GM23338 (cell line): ENCODE measurements at regions not wholly inside any gene's neighbourhood (a gene's known extent, or its start where the extent isn't known, plus 50 kb on each side); places are given as distances from the start of the nearest gene placed in this dataset.

ENCODE experiments used
- ATAC-seq: fragments of 200-7000 bp; cut with Tn5 transposase; 3 replicates; pipeline ENCODE4 v1.9.1; 2020
- DNase-seq: peaks from one replicate; pipeline ENCODE4 v3.0.0-alpha.2; 2015; ENCODE audit warnings: low spot score
- H2AFZ ChIP-seq: fragments of 200-600 bp; sonication (generic); 2 replicates; pipeline ENCODE4 v1.8.0; 2016; ENCODE audit warnings: antibody characterized with exemption, mild to moderate bottlenecking, moderate library complexity
- H3F3A ChIP-seq: fragments of 200-600 bp; sonication (generic); replicated peaks from 2 replicates; pipeline ENCODE4 v1.8.0; 2017; ENCODE audit warnings: antibody characterized with exemption, mixed run types, low read depth
- H3K27ac ChIP-seq: fragments of 200-600 bp; sonication (generic); 2 replicates; pipeline ENCODE4 v1.6.1; 2016; ENCODE audit warnings: low read depth
- H3K27me3 ChIP-seq: fragments of 200-600 bp; sonication (generic); 2 replicates; pipeline ENCODE4 v1.8.0; 2016; ENCODE audit warnings: mild to moderate bottlenecking, mixed run types, moderate library complexity; ENCODE audit not compliant: insufficient read depth
- H3K36me3 ChIP-seq: fragments of 200-600 bp; sonication (generic); 2 replicates; pipeline ENCODE4 v1.8.0; 2016; ENCODE audit warnings: mild to moderate bottlenecking; ENCODE audit not compliant: insufficient read depth
- H3K4me1 ChIP-seq: fragments of 200-600 bp; sonication (generic); 2 replicates; pipeline ENCODE4 v1.8.0; 2016; ENCODE audit warnings: mild to moderate bottlenecking, moderate library complexity; ENCODE audit not compliant: insufficient read depth
- H3K4me2 ChIP-seq: fragments of 200-600 bp; sonication (generic); 2 replicates; pipeline ENCODE4 v1.7.1; 2017; ENCODE audit warnings: mixed run types
- H3K4me3 ChIP-seq: fragments of 200-600 bp; sonication (generic); 2 replicates; pipeline ENCODE4 v1.6.1; 2016; ENCODE audit warnings: mixed run types
- H3K79me2 ChIP-seq: fragments of 200-600 bp; sonication (generic); replicated peaks from 2 replicates; pipeline ENCODE4 v1.8.0; 2017; ENCODE audit warnings: mild to moderate bottlenecking; ENCODE audit not compliant: insufficient read depth
- H3K9me2 ChIP-seq: fragments of 200-600 bp; sonication (generic); 2 replicates; pipeline ENCODE4 v1.8.0; 2017; ENCODE audit not compliant: insufficient read depth
- H4K20me1 ChIP-seq: fragments of 200-600 bp; sonication (generic); replicated peaks from 2 replicates; pipeline ENCODE4 v1.8.0; 2017; ENCODE audit warnings: mild to moderate bottlenecking; ENCODE audit not compliant: insufficient read depth
- H3K27ac Mint-ChIP-seq: 2 replicates; pipeline ENCODE4 v1.8.0; 2020; ENCODE audit warnings: inconsistent platforms, mild to moderate bottlenecking, moderate library complexity, mixed read lengths
- H3K27me3 Mint-ChIP-seq: 3 replicates; pipeline ENCODE4 v1.8.0; 2022; ENCODE audit warnings: low read depth, mild to moderate bottlenecking, moderate library complexity, mixed read lengths, inconsistent platforms; ENCODE audit not compliant: insufficient read depth, poor library complexity
- H3K36me3 Mint-ChIP-seq: 3 replicates; pipeline ENCODE4 v1.8.0; 2021; ENCODE audit warnings: low read depth, mild to moderate bottlenecking, inconsistent platforms, moderate library complexity, mixed read lengths
- H3K4me1 Mint-ChIP-seq: 3 replicates; pipeline ENCODE4 v1.8.0; 2020; ENCODE audit warnings: mild to moderate bottlenecking, inconsistent platforms, mixed read lengths
- H3K4me3 Mint-ChIP-seq: 3 replicates; pipeline ENCODE4 v1.8.0; 2021; ENCODE audit warnings: moderate library complexity, mild to moderate bottlenecking, inconsistent platforms, mixed read lengths
- H3K9me3 Mint-ChIP-seq: 3 replicates; pipeline ENCODE4 v1.8.0; 2020; ENCODE audit warnings: moderate library complexity, mild to moderate bottlenecking, inconsistent platforms, mixed read lengths
- NANOG ChIP-seq: IDR thresholded peaks from 2 replicates; pipeline ENCODE4 v1.6.1; 2016; ENCODE audit warnings: antibody characterized with exemption, borderline replicate concordance
- POLR2AphosphoS5 ChIP-seq: IDR thresholded peaks from 2 replicates; pipeline ENCODE4 v1.6.1; 2016; ENCODE audit warnings: antibody characterized with exemption, low read depth
- ZNF114 ChIP-seq: fragments of 250-450 bp; sonication (Bioruptor Pico); IDR thresholded peaks from 2 replicates; pipeline ENCODE4 v1.5.0; 2020; ENCODE audit warnings: mild to moderate bottlenecking, moderate library complexity
- ZNF331 ChIP-seq: fragments of 250-450 bp; sonication (Bioruptor Pico); IDR thresholded peaks from 2 replicates; pipeline ENCODE4 v1.5.0; 2020; ENCODE audit warnings: low read depth, mild to moderate bottlenecking, moderate library complexity
- TF ChIP-seq, protein P1 (sequence below): IDR thresholded peaks from one replicate; pipeline ENCODE4 v1.6.1; 2018; ENCODE audit warnings: antibody characterized with exemption; ENCODE audit not compliant: unreplicated experiment
- TF ChIP-seq, protein P2 (sequence below): IDR thresholded peaks from 2 replicates; pipeline ENCODE4 v1.6.1; 2016; ENCODE audit warnings: antibody characterized with exemption
- TF ChIP-seq, protein P3 (sequence below), 2 experiments: fragments of 200-600 bp in 1 of 2; sonication (generic) in 1 of 2; conservative IDR thresholded peaks; 2 replicates each; pipeline versions ENCODE4 v1.5.1 to v1.6.1; 2016 to 2017; ENCODE audit warnings: antibody characterized with exemption in 2 of 2, low read depth in 2 of 2, mild to moderate bottlenecking in 2 of 2, moderate library complexity in 1 of 2

DNA sequence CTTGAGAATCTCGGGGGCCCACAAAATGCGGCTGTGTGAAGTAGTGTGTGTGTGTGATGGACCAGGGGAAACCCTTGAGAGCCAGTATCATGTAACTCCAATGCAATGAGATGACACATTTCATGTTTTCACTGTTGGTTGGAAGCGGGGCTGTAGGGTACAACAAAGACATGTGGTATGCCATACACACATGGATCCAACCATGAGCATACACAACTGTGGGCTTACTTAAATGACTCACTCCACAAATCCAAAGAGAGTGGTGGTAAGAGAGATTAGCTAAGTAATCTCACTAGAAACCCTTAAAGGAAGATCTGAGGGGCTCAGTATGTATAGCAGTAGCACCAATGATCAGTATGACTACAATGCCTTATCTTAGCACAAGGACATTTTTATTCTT lies 225.7 kb downstream of the SIPA1L2 start (continued):
- TF ChIP-seq, protein P1, sequence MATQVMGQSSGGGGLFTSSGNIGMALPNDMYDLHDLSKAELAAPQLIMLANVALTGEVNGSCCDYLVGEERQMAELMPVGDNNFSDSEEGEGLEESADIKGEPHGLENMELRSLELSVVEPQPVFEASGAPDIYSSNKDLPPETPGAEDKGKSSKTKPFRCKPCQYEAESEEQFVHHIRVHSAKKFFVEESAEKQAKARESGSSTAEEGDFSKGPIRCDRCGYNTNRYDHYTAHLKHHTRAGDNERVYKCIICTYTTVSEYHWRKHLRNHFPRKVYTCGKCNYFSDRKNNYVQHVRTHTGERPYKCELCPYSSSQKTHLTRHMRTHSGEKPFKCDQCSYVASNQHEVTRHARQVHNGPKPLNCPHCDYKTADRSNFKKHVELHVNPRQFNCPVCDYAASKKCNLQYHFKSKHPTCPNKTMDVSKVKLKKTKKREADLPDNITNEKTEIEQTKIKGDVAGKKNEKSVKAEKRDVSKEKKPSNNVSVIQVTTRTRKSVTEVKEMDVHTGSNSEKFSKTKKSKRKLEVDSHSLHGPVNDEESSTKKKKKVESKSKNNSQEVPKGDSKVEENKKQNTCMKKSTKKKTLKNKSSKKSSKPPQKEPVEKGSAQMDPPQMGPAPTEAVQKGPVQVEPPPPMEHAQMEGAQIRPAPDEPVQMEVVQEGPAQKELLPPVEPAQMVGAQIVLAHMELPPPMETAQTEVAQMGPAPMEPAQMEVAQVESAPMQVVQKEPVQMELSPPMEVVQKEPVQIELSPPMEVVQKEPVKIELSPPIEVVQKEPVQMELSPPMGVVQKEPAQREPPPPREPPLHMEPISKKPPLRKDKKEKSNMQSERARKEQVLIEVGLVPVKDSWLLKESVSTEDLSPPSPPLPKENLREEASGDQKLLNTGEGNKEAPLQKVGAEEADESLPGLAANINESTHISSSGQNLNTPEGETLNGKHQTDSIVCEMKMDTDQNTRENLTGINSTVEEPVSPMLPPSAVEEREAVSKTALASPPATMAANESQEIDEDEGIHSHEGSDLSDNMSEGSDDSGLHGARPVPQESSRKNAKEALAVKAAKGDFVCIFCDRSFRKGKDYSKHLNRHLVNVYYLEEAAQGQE: no peak
- TF ChIP-seq ZNF331 (CRISPR knock-in tag): no peak

DNA sequence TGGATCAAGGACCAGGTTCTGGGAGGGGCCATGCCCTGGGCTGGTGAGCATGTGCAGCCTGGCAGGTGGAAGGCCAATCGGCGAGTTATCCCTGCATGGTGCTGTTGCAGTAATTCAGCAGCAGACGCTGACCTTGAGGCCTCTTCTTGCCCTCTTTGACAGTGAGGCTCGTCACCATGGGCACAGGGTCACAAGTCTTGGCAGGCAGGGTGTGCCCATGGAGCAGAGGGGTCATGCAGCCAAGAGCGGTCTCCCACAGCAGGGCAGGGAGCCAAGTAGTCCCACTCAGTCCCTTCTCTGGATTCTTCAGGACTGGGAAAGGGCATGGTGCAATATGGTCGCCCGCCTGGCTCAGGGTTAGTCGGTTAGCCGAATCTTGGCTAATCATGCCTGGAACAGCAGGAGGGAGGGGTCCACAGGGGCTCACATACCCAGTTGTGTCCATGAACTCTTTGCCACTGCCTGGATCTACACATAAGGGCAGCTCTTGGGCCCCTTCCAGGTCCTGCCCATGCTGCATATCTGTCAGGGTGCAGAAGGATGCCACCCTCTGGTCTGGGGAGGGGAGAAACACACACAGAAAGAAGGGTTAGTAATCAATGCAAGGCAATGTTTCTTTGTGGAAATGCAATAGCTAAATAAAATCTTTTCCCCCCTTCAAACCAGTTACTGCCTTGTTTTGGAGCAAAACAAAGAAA lies 226.8 kb downstream of the SIPA1L2 start:
- Histone ChIP-seq H3F3A (no peaks in the 10 kb centered on the region), H3K4me1 (no peaks in the 10 kb centered on the region), H3K4me2 (no peak overlapping the region), H3K27ac (no peak overlapping the region), H3K36me3 (no peaks in the 10 kb centered on the region), H3K9me2 (0 out of 2 replicates have a peak, but pooled peaks cover 13% of the 10 kb centered on the region), H4K20me1 (no peaks in the 10 kb centered on the region), H3K27me3 (no peaks in the 10 kb centered on the region), H2AFZ (no peak overlapping the region), H3K79me2 (no peaks in the 10 kb centered on the region), H3K4me3 (no peak overlapping the region)
- TF ChIP-seq, protein P2, sequence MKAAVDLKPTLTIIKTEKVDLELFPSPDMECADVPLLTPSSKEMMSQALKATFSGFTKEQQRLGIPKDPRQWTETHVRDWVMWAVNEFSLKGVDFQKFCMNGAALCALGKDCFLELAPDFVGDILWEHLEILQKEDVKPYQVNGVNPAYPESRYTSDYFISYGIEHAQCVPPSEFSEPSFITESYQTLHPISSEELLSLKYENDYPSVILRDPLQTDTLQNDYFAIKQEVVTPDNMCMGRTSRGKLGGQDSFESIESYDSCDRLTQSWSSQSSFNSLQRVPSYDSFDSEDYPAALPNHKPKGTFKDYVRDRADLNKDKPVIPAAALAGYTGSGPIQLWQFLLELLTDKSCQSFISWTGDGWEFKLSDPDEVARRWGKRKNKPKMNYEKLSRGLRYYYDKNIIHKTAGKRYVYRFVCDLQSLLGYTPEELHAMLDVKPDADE: no peak
- TF ChIP-seq, protein P3, sequence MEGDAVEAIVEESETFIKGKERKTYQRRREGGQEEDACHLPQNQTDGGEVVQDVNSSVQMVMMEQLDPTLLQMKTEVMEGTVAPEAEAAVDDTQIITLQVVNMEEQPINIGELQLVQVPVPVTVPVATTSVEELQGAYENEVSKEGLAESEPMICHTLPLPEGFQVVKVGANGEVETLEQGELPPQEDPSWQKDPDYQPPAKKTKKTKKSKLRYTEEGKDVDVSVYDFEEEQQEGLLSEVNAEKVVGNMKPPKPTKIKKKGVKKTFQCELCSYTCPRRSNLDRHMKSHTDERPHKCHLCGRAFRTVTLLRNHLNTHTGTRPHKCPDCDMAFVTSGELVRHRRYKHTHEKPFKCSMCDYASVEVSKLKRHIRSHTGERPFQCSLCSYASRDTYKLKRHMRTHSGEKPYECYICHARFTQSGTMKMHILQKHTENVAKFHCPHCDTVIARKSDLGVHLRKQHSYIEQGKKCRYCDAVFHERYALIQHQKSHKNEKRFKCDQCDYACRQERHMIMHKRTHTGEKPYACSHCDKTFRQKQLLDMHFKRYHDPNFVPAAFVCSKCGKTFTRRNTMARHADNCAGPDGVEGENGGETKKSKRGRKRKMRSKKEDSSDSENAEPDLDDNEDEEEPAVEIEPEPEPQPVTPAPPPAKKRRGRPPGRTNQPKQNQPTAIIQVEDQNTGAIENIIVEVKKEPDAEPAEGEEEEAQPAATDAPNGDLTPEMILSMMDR (conservative IDR thresholded peaks at IDR 0.05; ENCODE audit: low read depth in 2 of 2): peak in 1 of 2 experiments; percentile 28; a peak in 2 of 4 replicates
- no peaks in the 10 kb centered on the region for H3K27me3 Mint-ChIP-seq
- no peak overlapping the region for H3K4me3 Mint-ChIP-seq
- H3K27ac Mint-ChIP-seq: no peak overlapping the region
- H3K9me3 Mint-ChIP-seq: no peaks in the 10 kb centered on the region
- peaks cover 10% of the 10 kb centered on the region for H3K36me3 Mint-ChIP-seq
- DNase-seq (no peak), ATAC-seq (no peak)
- peaks cover 5% of the 10 kb centered on the region; the same call in 2 of the 3 replicates for H3K4me1 Mint-ChIP-seq

DNA sequence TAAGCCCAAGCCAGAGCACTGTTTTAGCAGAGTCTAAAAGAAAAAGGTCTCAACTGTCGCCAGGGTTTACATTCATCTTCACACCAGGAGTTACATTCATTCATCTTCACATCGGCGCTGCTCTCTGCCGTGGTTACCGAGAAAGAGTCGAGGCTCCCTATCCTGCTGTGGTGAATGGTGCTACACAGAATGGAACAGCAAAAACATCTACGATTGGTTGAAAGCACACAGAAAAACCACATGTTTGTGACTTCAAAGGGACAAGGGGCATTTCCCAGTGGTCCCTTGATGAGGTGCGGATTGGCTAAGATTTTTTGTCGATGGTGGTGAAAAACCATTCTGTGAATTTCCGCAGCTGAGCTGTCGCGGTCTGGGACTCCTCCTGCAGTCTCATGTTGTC lies 231.1 kb downstream of the SIPA1L2 start:
- Histone ChIP-seq H3K4me3 (no peak overlapping the region), H3K79me2 (no peaks in the 10 kb centered on the region), H4K20me1 (no peaks in the 10 kb centered on the region), H3K27ac (no peak overlapping the region), H3K36me3 (no peaks in the 10 kb centered on the region), H3K9me2 (peaks cover 17% of the 10 kb centered on the region; the same call in 1 of the 2 replicates), H2AFZ (no peak overlapping the region), H3F3A (no peaks in the 10 kb centered on the region), H3K4me2 (no peak overlapping the region), H3K4me1 (no peaks in the 10 kb centered on the region), H3K27me3 (no peaks in the 10 kb centered on the region)
- H3K36me3 Mint-ChIP-seq: peaks cover 10% of the 10 kb centered on the region
- no peak overlapping the region for H3K27ac Mint-ChIP-seq
- H3K4me1 Mint-ChIP-seq: peaks cover 10% of the 10 kb centered on the region; the same call in 2 of the 3 replicates
- no peak overlapping the region for H3K4me3 Mint-ChIP-seq
- DNase-seq (no peak), ATAC-seq (no peak)
- peaks cover 2% of the 10 kb centered on the region for H3K27me3 Mint-ChIP-seq
- H3K9me3 Mint-ChIP-seq: no peaks in the 10 kb centered on the region
- TF ChIP-seq, protein P3 (conservative IDR thresholded peaks at IDR 0.05; ENCODE audit: low read depth in 2 of 2): no peak
- TF ChIP-seq ZNF114: no peak
- TF ChIP-seq, protein P1: no peak
- TF ChIP-seq ZNF331 (CRISPR knock-in tag): no peak
- TF ChIP-seq POLR2AphosphoS5: no peak
- TF ChIP-seq NANOG: no peak
